Omental fat pad (tissue), 3 donors: ENCODE measurements at regions not wholly inside any gene's neighbourhood (a gene's known extent, or its start where the extent isn't known, plus 50 kb on each side); places are given as distances from the start of the nearest gene placed in this dataset.

Experiments used
- ATAC-seq: fragments of 150-250 bp; one replicate; pipeline ENCODE4 v1.9.1; 2016; ENCODE audit warnings: mild to moderate bottlenecking, moderate library complexity; ENCODE audit not compliant: low FRiP score
- DNase-seq: peaks from one replicate; pipeline ENCODE4 v3.0.0-alpha.2; 2019; ENCODE audit warnings: low spot score
- CTCF ChIP-seq, 3 donors: fragments of 450-650 bp; IDR thresholded peaks; one replicate each; pipeline ENCODE4 v1.5.1; 2016 to 2017; ENCODE audit warnings: antibody characterized with exemption in 3 of 3, mild to moderate bottlenecking in 3 of 3, moderate library complexity in 2 of 3

- ATAC-seq (no peak), DNase-seq (peak; percentile 40)
- no peak for TF ChIP-seq CTCF (IDR thresholded peaks at IDR 0.05)
These were observed 127.9 kb upstream of the TMEM132D start for GRCh38 chr12:130031571-130032189.

DNA sequence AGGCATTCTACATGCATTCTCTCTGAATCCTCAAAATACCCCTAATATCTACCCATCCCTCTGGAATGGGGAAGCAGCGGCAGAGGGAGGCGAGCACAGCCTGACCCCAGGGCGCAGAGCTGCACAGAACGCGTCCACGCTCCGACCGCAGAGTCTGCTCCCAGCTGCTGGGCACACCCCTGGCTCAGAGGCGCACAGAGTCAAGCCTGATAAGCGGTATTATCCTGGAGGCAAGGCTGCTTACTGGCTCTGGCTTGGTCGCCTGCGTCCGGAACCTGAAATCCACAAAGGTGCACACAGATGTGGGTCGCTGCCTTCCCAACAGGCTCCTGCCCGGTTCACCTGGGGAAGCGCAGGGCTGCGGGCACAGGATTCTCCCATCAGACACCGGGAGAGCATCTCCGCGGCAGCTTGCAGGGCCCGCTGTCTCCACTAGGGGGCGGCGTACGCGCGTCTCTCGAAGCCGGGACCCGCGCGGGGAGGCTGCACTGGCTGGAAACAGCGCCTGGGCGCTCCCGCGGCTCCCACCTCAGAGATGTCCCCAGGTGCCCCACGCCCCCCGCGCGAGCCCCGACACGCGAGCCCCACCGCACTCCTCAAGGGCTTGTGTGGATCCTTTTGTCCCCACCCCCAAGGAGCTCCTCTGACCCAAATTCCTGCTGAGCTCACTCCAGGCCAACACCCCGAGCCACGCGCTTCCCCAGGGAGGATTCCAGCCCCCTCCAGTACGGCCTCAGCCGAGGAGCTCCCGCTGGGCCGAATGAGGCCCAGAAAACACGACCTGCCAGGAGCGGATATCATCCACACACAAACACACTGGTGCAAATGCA, 120.1 kb upstream of the FZD10 start:
- DNase-seq (no peak), ATAC-seq (no peak)
- no peak for TF ChIP-seq CTCF (IDR thresholded peaks at IDR 0.05)

DNA sequence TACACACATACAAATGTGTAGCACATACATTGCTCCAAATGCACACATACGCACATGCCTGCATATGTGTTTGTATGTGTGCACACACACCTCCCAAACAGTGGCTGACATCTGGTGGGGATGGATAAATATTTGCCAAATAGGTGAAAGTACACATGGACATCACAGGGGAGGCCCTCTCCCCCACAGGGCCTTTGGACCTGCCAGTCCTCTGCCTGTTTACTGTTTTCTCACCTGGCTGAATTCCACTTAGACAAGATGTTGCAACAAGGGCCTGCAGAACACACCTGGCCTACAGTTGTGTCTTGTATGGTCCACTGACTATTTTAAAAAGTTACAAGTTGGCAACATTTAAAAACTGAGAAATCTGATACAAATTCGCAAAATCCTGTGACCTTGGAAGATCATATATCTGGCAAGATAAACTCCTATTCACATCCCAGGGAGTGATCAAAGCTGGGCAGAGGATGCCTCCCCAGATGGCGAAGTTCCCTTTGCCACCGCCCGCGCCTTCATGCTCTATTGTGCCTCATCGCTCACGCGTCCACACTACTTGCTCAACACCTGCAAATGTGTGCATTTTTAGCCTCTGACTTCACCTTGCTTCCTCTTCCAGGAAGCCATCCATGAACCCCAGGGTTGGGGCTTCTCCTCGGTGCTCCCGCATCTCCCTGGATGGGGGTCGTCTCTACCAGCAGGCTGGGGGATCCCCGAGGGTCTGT, 118.4 kb upstream of the FZD10 start:
- no peak for ATAC-seq
- TF ChIP-seq CTCF (IDR thresholded peaks at IDR 0.05): no peak
- no peak for DNase-seq

DNA sequence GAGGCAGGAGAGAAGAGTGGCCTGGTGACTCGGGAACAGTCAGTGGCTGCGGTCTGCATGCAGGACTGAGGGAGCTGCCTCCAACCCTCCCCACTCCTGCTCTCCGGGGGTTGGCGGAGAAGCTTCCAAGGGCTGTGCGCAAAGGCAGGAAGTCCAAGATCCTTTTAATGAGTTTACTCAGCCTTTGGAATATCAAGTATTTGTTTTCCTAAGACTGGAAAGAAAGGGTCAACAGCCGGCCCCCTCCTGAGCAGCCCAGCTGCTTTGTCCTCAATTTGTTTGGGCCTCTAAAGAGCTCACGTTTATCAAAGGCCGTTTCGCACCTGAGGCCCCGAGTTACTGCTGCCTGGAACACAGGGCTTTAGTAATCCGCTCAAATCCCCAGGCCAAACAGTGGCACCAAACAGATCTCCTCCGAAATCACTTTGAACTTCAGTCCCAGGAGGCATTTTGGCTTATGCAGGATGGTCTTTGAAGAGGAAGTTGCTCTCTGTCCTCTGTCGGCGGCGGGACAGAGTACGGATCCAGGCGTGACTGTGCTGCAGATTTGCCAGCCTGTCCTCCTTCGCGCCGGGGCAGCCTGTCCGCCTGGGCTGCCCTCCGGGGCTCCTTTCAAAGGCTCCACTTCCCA, 117.2 kb upstream of the FZD10 start:
- no peak for ATAC-seq
- TF ChIP-seq CTCF (IDR thresholded peaks at IDR 0.05): no peak

DNA sequence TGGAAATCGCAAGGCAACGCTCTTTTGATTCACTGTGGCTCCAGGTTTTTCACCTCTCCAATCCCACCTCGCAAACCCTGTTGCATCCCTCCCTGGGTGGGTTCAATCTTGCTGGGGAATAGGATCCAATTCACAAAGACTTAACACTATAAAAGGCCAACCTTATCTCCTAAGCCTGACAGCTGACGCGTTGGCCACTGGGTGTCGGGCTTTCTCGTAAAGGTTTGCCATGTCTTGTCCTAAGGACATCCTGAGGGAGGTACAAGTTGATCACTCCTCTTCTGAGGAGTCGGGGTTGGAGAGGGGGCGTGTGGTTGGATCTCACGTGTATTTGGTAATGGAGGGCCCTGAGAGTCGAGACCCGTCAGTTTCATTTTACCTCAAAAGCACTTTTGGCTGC, 112.6 kb upstream of the FZD10 start:
- DNase-seq (no peak), ATAC-seq (no peak)
- no peak for TF ChIP-seq CTCF (IDR thresholded peaks at IDR 0.05)

More for the DNA sequence above, 117.2 kb upstream of the FZD10 start:
- no peak for DNase-seq

DNA sequence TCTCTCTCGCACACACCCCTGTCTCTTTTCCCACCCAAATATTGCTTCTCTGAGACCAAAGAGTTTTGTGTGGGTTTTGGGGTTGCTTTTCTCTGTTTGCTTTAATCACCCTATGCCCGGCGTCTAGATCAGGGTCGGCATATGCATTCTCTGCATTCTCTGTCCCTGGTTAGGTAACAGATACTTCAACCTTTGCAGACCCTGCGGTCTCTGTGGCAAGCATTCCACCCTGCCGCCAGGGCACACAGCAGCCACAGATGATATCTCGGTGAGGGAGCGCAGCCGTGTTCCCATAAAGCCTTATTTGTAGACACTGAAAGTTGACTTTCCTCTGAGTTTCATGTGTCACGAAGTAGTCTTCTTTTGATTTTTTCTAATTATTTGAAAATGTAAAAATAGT, 110.4 kb upstream of the FZD10 start:
- DNase-seq: no peak
- TF ChIP-seq CTCF (IDR thresholded peaks at IDR 0.05): no peak

More for the DNA sequence above, 110.4 kb upstream of the FZD10 start:
- no peak for ATAC-seq
